ENCODE measurements at regions not wholly inside any gene's neighbourhood (a gene's known extent, or its start where the extent isn't known, plus 50 kb on each side); places are given as distances from the start of the nearest gene placed in this dataset.

DNA sequence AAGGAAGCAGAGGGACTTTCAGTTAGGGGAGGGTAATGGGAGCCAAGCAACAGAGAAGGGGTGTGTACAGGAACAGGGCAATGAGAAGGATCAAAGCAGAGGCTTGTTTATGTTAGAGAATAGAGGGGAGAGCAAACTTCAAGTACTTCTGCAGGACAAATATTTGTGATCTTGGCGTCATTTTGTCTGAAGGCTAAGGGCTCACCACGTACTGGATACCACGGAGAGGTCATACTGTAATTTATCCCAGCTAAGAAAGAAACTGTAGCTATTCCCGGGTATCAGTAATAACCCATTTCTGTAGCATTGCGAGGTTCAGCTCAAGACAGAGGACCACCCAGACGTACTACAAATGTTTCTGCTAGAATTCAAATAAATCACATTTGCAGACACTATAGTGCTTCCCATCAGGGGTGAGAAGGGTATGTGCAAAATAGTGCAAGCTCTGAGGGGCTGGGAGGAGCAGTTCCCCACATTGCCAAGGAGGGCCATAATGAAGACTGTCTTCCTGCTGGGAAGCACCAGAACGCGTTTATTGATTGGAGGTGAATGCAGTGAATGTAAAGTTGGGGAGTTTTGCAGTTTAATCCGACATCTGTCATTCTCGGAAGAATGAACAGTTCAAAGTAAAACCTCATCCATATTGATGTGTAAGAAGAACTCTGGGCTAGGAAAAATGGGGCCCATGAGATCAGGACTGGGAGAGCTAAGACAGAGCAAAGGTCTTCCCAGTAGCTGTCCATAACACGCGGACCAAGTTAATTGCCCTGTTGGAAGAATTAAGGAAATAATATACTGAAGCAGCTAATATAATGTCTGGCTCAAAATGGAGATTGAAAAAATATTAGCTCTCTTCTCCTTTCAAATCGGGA lies 136.9 kb downstream of the RWDD3 start:
- DNase-seq (ENCODE audit: low spot score) = no peak

- DNase-seq (ENCODE audit: low spot score) = no peak
These were observed 137.8 kb downstream of the RWDD3 start for GRCh38 chr1:95371666-95372282.

DNA sequence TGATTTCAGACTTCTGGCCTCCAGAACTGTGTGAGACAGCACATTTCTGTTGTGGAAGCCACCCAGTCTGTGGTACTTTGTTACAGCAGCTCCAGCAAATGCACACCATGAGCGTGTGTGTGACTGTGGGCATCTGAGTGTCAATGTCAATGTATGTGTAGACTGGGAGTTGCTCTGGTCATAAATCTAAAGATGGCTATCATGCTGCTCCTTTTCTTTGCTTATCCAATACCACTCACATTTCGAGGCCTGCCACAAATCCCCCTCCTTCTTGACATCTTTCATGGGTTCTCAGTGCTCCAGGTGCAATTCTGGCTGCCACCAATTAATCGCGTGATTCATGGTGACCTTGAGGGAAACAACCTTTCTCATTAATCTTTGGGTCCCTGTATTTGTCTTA lies 141.2 kb downstream of the RWDD3 start:
- DNase-seq (ENCODE audit: low spot score) = no peak

GRCh38 chr1:95380909-95381308 lies 146.9 kb downstream of the RWDD3 start:
- no peak for DNase-seq (ENCODE audit: low spot score)

DNA sequence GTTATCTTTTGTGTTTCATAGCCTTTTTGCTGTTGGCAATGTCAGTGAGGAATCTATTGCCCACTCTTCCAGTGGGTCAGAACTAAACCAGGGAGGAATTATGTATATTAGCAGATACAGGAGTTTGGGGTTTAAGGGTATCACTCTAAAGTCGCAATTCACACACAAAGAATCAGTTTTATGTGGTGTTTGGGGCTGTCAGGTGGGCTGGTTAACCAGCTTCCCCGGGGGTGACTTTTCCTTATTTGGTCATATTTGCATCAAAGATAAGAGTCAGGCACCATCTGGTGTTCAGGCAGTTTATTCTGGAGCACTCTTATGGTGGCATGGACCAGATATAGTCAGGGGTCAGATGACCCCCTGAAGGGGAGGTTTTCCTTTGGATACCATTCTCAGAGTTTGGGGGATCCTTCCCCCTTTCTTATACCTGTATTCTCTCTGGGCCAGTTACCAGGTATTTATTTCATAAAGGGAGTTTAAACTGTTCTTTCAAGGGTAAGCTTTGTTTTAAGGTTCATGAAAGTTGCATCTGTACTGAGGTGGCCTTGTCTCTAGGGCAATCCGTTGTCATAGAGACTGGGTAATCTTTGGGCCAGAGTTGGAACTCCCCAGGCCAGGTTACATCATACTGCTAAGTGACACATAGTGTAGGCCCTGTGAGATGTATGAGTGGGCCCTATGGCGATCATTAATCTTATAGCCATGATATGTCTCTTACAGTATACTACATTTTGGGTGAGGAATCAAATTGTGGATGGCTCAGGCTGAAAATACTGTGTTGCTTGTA lies 148.2 kb downstream of the RWDD3 start:
- no peak for DNase-seq (ENCODE audit: low spot score)

GRCh38 chr1:95383111-95383510 lies 149.1 kb downstream of the RWDD3 start:
- no peak for DNase-seq (ENCODE audit: low spot score)

DNA sequence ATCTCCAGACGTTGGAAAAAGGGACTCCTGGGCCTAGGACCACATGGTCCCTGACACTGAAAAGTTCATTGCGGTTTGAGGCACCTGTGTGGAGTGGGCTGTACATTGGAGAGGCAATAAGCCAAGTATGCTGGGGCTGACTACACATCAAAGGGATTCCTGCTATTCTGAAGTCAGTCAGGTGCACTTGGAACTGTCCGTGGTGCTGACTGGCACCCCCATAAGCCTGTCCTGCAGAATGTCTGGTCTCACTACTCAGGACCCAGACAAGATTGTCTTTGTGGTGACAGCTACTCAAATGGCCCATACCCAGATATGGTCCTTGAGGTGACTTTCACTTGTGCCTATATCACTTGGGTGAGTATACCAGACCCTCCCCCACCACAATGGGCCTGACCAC lies 150.6 kb downstream of the RWDD3 start:
- no peak for DNase-seq (ENCODE audit: low spot score)

DNA sequence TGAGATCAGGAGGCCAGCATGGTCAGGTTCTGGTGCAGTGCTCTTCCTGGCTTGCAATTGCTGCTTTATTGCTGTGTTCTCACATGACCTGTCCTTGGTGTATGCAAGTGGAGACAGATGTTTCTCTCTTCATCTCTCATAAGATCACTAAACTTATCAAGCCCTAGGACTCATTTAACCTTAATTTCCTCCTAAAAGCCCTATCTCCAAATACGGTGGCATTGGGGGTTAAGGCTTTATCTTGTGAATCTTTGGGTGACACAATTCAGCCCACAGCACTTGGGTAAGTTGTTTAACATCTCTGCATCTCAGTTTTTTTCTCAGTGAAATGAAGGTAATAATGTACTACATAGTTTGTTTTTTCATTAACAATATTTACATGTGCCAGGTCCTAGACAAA lies 152.4 kb downstream of the RWDD3 start:
- no peak for DNase-seq (ENCODE audit: low spot score)

- DNase-seq (ENCODE audit: low spot score) = no peak
These were observed 152.9 kb downstream of the RWDD3 start for GRCh38 chr1:95386915-95387314.

DNA sequence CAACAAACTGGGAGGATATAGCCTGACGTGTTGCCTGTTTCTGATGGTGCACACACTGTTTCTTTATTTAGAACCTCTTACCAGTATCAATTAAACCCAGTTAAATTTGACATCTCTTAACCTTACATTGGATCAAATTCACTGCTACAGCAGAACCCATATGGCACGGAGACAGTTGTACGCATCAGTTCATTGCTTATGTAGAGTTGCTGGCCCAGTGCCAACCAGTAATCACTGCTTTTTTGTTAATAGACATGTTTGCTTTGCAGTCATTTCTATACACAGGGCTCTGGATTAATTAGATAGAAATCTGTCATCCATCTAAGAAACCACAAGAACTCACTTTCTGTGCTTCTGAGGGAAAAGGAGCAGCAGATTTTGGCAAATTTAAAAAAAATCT lies 154.0 kb downstream of the RWDD3 start:
- DNase-seq (ENCODE audit: low spot score) = no peak

DNA sequence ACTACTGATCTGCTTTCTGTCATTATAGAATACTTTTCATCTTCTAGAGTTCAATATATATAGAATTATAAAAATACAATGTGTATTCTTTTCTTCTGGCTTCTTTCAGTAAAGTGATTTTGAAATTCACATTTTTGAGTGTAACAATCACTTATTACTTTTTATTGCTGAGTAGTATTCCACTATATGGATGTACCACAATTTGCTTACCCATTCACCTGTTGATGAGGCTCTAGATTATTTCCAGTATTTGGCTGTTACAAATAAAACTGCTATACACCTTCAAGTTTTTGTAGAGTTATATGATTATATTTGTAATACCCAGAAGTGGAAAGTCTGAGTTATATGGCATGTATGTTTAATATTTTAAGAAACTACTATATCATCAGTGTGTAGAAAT lies 159.4 kb downstream of the RWDD3 start:
- DNase-seq (ENCODE audit: low spot score) = no peak

GRCh38 chr1:95396557-95396956 lies 162.5 kb downstream of the RWDD3 start:
- no peak for DNase-seq (ENCODE audit: low spot score)

- no peak for DNase-seq (ENCODE audit: low spot score)
These were observed 168.8 kb downstream of the RWDD3 start for GRCh38 chr1:95402780-95403179.

DNA sequence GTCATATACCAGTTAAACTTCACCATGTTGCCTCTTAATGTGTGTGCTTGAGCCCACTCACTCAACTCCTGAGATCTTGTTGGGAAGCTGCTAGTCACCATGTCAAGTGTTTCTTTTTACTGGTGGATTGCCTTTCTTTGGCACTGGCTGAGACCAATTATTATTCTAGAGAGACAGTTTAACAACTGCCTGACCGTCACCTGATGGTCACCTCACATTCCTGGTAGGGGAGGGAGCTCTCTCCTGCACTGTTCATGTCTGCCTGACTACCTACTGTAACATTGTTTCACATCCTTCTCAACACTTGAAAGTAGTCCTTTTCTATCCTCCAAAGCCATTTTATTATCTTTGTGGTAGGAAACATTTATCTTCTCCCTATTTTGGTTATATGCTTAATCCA lies 172.3 kb downstream of the RWDD3 start:
- DNase-seq (ENCODE audit: low spot score) = no peak

DNA sequence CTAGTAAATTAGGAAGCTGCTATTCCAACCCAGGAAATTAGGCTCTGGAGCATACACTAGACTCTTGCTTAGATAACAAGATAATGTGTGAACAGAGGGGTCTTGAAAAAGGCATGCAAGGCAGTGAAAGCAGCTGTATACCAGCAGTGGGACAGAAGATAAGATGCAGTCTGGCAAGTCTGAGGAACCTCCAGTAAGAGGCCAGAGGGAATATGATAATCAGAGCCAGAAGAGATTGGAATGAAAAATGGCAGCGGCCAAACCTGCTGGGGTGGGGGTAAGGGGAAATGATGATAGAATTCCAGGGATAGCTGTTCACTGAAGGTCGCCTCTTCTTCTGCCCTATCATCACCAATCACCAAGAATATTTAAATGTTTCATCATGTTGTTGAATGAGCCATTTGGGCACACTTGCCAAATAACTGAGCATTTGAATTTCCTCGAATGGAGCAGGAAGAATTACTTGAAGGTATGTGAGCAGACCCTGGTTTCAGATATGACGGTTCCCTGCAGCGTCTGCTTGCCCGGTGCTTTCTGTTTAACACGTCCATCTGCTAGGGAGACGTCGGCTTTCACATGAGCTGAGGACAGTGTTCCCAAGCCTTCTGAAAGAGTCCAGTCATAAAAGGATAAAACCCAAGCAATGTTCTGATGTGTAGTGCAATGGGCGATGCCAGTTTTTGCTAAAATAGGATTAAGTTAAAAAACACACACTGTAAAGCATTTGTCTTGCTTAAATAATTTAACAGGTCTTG lies 173.3 kb downstream of the RWDD3 start:
- no peak for DNase-seq (ENCODE audit: low spot score)

DNA sequence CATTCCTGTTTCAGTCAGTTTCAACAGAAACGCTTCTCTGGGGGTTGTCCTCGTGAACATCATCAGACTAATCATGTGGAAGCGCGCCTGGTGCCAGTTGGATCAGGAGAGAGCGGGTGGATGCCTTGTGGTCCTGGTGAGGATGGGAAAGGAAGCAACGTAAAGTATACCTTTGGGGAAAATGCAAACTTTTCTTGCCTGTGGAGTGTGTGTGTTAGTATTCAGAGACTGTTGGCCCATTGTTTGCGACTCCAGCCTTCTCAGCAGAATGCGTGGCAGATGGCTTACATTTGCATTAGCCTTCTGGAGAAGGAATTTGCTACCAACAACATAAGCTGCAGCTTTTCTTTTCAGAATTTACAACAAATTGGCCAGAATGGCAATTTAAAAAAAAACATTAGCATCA lies 173.9 kb downstream of the RWDD3 start:
- DNase-seq (ENCODE audit: low spot score) = no peak

DNA sequence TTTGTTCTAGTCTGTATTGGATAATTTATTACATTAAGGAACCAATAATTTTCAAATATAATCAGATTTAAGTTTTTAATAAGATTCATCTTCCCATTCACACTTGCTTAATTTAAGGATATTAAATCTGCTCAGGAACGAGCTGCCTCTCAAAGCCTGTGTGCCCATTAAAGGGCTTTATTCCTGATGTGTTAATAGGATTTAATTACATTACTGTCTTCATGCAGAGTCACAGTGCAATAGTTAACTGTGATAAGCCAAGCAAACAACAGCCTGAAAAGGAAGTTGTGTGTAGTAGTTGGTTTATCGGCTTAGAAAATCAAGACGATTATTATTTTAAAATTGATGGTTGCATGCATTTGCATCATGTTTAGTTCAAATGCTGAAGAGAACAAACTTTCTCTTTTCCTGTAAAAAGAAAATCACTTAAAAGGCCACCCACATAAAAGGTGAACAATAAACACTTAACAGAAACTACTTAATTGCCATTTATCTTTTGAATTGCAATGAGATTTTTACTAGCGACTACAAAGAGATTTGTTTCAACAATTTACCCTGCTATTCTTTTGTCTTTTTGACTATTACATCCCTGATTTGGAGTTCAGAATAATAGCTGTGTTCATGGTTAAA lies 174.6 kb downstream of the RWDD3 start:
- DNase-seq (ENCODE audit: low spot score) = no peak

DNA sequence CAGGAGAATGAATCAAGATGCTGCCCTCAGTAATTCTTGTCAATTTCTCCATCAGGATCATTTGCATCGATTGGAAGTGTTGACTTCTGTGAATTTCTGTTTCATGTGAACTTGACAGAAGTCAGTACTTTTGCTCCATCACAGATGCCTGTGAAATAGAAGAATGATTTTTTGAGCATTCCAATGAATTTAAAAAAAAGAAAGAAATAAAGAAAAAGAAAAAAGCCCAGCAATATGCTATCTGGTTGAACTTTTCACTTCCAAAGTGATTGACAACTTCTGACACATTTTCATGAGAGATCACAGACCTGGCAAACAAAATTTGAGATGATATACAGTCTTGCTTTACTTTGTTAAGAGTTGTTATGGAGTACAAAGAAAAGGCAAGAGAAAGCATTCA lies 175.3 kb downstream of the RWDD3 start:
- no peak for DNase-seq (ENCODE audit: low spot score)

GRCh38 chr1:95409901-95410300 lies 175.9 kb downstream of the RWDD3 start:
- no peak for DNase-seq (ENCODE audit: low spot score)

DNA sequence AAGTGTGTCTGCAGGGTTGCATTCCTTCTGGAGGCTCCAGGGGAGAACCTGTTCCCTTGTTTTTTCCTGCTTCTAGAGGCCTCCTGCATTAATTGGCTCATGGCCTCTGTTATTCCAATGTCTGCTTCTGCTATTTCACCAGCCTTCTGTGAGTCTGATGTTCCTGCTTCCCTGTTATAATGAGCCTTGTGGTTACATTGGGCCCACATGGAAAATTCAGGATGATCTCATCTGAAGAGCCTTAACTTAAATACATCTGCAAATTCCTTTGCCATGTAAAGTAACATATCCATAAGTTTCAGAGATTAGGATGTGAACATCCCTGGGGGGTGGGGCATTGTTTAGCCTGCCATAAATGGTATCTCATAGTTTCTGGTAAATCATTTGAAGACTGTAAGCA lies 181.1 kb downstream of the RWDD3 start:
- DNase-seq (ENCODE audit: low spot score) = no peak

- DNase-seq (ENCODE audit: low spot score) = no peak
These were observed 192.8 kb downstream of the RWDD3 start for GRCh38 chr1:95426772-95427171.

DNA sequence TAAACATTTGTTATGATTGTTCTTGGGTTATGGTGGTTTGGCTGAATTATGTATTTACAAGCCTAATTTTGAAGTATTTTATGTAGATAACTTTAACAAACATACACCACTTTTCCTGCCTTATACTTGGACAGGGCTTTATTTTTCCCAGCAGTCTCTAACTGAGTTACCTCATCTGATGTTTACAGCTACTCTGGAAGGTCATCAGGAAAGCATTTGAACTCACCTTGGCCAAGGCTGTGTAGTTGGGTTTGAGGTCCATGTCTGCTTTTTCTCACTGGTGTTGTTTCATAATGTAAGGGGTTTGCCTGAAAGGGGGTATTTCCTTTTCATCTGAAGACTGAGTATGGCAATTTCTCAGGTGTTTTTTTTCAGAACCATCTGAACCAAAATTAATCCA lies 193.5 kb downstream of the RWDD3 start:
- DNase-seq (ENCODE audit: low spot score) = no peak
